SK-N-SH (cell line): ENCODE measurements at regions not wholly inside any gene's neighbourhood (a gene's known extent, or its start where the extent isn't known, plus 50 kb on each side); places are given as distances from the start of the nearest gene placed in this dataset.

Experiments used
- CTCF ChIA-PET: fragments of 300-600, 350-600 bp; formaldehyde crosslinking; extraction: SDS; loops from one replicate; lab custom pipeline; 2021; lab: Yijun Ruan, JAX
- POLR2A ChIA-PET: fragments of 350-600 bp; sonication (Branson Sonifier 250); formaldehyde crosslinking; extraction: SDS; loops from one replicate; lab custom pipeline; 2020; ENCODE audit warnings: antibody characterized with exemption, inconsistent platforms; lab: Yijun Ruan, JAX
- DNase-seq: peaks from one replicate; pipeline ENCODE4 v3.0.0; 2012
- H2AFZ ChIP-seq: fragments of 200-600 bp; sonication (generic); 2 replicates; pipeline ENCODE4 v1.8.1; 2016; ENCODE audit warnings: antibody characterized with exemption, mild to moderate bottlenecking, low read depth
- H3F3A ChIP-seq: fragments of 200-600 bp; sonication (generic); replicated peaks from 2 replicates; pipeline ENCODE3; 2016; ENCODE audit warnings: antibody characterized with exemption, mild to moderate bottlenecking; ENCODE audit not compliant: insufficient read depth
- H3K27ac ChIP-seq, 2 experiments: fragments of 200-500 bp in 1 of 2; fragments of 200-600 bp in 1 of 2; sonication (Bioruptor generic) in 1 of 2; sonication (generic), shearing (Covaris generic) in 1 of 2; 2 replicates each; pipeline versions ENCODE4 v1.5.1 to v1.6.1; 2014 to 2016; ENCODE audit warnings: low read depth in 2 of 2, inconsistent platforms in 1 of 2, low read length in 1 of 2, mild to moderate bottlenecking in 1 of 2, mixed read lengths in 1 of 2
- H3K27me3 ChIP-seq: fragments of 200-600 bp; sonication (generic), shearing (Covaris generic); 2 replicates; pipeline ENCODE4 v1.6.1; 2016; ENCODE audit warnings: mixed run types; ENCODE audit not compliant: insufficient read depth
- H3K36me3 ChIP-seq, 2 experiments: fragments of 200-500 bp in 1 of 2; fragments of 200-600 bp in 1 of 2; sonication (Bioruptor generic) in 1 of 2; sonication (generic) in 1 of 2; replicated peaks in 1 of 2; 2 replicates each; pipeline versions ENCODE3 to v1.5.1; 2014 to 2016; ENCODE audit warnings: low read length in 1 of 2, mild to moderate bottlenecking in 1 of 2; ENCODE audit not compliant: insufficient read depth in 2 of 2, control insufficient read depth in 1 of 2
- H3K4me1 ChIP-seq, 2 experiments: fragments of 200-500 bp in 1 of 2; fragments of 200-600 bp in 1 of 2; sonication (Bioruptor generic) in 1 of 2; sonication (generic), shearing (Covaris generic) in 1 of 2; 2 replicates each; pipeline versions ENCODE4 v1.5.1 to v1.6.1; 2014 to 2016; ENCODE audit warnings: low read depth in 1 of 2, low read length in 1 of 2, mixed run types in 1 of 2; ENCODE audit not compliant: insufficient read depth in 2 of 2, control insufficient read depth in 1 of 2
- H3K4me2 ChIP-seq: fragments of 200-600 bp; sonication (generic), shearing (Covaris generic); 2 replicates; pipeline ENCODE4 v1.6.1; 2017; ENCODE audit warnings: mixed run types
- H3K4me3 ChIP-seq, 2 experiments: fragments of 200-500 bp in 1 of 2; fragments of 200-600 bp in 1 of 2; sonication (Bioruptor generic) in 1 of 2; sonication (generic), shearing (Covaris generic) in 1 of 2; 2 replicates each; pipeline versions ENCODE4 v1.5.1 to v1.8.1; 2014 to 2016; ENCODE audit warnings: low read depth in 2 of 2, inconsistent platforms in 1 of 2, low read length in 1 of 2, mild to moderate bottlenecking in 1 of 2, mixed read lengths in 1 of 2, moderate library complexity in 1 of 2
- H3K79me2 ChIP-seq: fragments of 200-600 bp; sonication (generic); 2 replicates; pipeline ENCODE4 v1.8.1; 2017; ENCODE audit warnings: mild to moderate bottlenecking; ENCODE audit not compliant: insufficient read depth
- H3K9ac ChIP-seq: fragments of 200-600 bp; sonication (generic); 2 replicates; pipeline ENCODE4 v1.6.1; 2017; ENCODE audit warnings: mixed run types
- H3K9me2 ChIP-seq: fragments of 200-600 bp; sonication (generic); 2 replicates; pipeline ENCODE4 v1.6.1; 2017; ENCODE audit warnings: mixed run types
- H3K9me3 ChIP-seq: fragments of 200-600 bp; sonication (generic); 2 replicates; pipeline ENCODE4 v1.6.1; 2017; ENCODE audit warnings: mixed run types, mild to moderate bottlenecking, moderate library complexity
- H4K20me1 ChIP-seq: fragments of 200-600 bp; sonication (generic); 2 replicates; pipeline ENCODE4 v1.6.1; 2017; ENCODE audit warnings: mild to moderate bottlenecking, mixed run types; ENCODE audit not compliant: insufficient read depth
- CTCF ChIP-seq: fragments of 200-600 bp; sonication (generic); IDR thresholded peaks from 2 replicates; pipeline ENCODE4 v1.6.1; 2017; ENCODE audit warnings: antibody characterized with exemption, mild to moderate bottlenecking, moderate library complexity
- EP300 ChIP-seq, 2 experiments: IDR thresholded peaks; 2 replicates each; pipeline versions ENCODE4 v1.4.0 to v1.6.1; 2012; ENCODE audit warnings: borderline replicate concordance in 1 of 2, low read depth in 1 of 2, low read length in 1 of 2
- EZH2phosphoT487 ChIP-seq: fragments of 200-600 bp; sonication (generic); IDR thresholded peaks from 2 replicates; pipeline ENCODE4 v1.6.1; 2017; ENCODE audit warnings: low read depth, mixed run types, mild to moderate bottlenecking, antibody characterized with exemption, moderate library complexity, borderline replicate concordance
- FOXJ3 ChIP-seq: sonication (generic); formaldehyde crosslinking; IDR thresholded peaks from 2 replicates; pipeline ENCODE4 v1.5.1; 2020; ENCODE audit warnings: mild to moderate bottlenecking, missing genetic modification reagents
- GABPA ChIP-seq: IDR thresholded peaks from 2 replicates; pipeline ENCODE4 v1.4.0; 2012; ENCODE audit warnings: low read depth, mild to moderate bottlenecking
- GATA2 ChIP-seq: sonication (generic); formaldehyde crosslinking; IDR thresholded peaks from 2 replicates; pipeline ENCODE4 v1.5.0; 2020; ENCODE audit warnings: mild to moderate bottlenecking, missing genetic modification reagents
- JUND ChIP-seq: IDR thresholded peaks from 2 replicates; pipeline ENCODE4 v1.4.0; 2012
- MAX ChIP-seq: IDR thresholded peaks from 2 replicates; pipeline ENCODE4 v1.4.0; 2012; ENCODE audit warnings: low read depth
- MEF2A ChIP-seq: IDR thresholded peaks from 2 replicates; pipeline ENCODE4 v1.4.0; 2012; ENCODE audit warnings: low read depth, borderline replicate concordance
- NFIC ChIP-seq: IDR thresholded peaks from 2 replicates; pipeline ENCODE4 v1.4.0; 2012; ENCODE audit warnings: borderline replicate concordance
- NRF1 ChIP-seq: IDR thresholded peaks from 2 replicates; pipeline ENCODE4 v1.6.1; 2012; ENCODE audit warnings: low read depth, mild to moderate bottlenecking, low read length
- POLR2AphosphoS5 ChIP-seq: IDR thresholded peaks from 2 replicates; pipeline ENCODE4 v1.6.1; 2012; ENCODE audit warnings: low read depth, low read length
- RAD21 ChIP-seq: IDR thresholded peaks from 2 replicates; pipeline ENCODE4 v1.6.1; 2012; ENCODE audit warnings: mild to moderate bottlenecking, low read length
- RCOR1 ChIP-seq: fragments of 150-350 bp; IDR thresholded peaks from 2 replicates; pipeline ENCODE4 v1.6.1; 2017; ENCODE audit warnings: antibody characterized with exemption, low read length
- SIN3A ChIP-seq: IDR thresholded peaks from 2 replicates; pipeline ENCODE4 v1.6.1; 2012; ENCODE audit warnings: low read depth, mild to moderate bottlenecking, low read length, moderate library complexity, borderline replicate concordance
- SMC3 ChIP-seq: IDR thresholded peaks from 2 replicates; pipeline ENCODE4 v1.6.1; 2012; ENCODE audit warnings: low read depth, low read length, improper control_type of control experiment
- TCF12 ChIP-seq: IDR thresholded peaks from 2 replicates; pipeline ENCODE4 v1.4.0; 2012
- USF1 ChIP-seq: IDR thresholded peaks from 2 replicates; pipeline ENCODE4 v1.4.0; 2012; ENCODE audit warnings: low read depth, borderline replicate concordance
- YY1 ChIP-seq: IDR thresholded peaks from 2 replicates; pipeline ENCODE4 v1.4.0; 2012; ENCODE audit warnings: low read depth, mild to moderate bottlenecking
- WGBS: methylation state at CpG from one replicate; pipeline ENCODE4 v1.1.6; 2017; ENCODE audit warnings: low lambda C conversion rate; 5-methylcytosine and 5-hydroxymethylcytosine counted together
- TF ChIP-seq, protein P1 (sequence below): fragments of 150-350 bp; IDR thresholded peaks from 2 replicates; pipeline ENCODE4 v1.6.1; 2017; ENCODE audit warnings: antibody characterized with exemption, low read length, low read depth, borderline replicate concordance

GRCh38 chr17:72454342-72454741 lies 333.5 kb downstream of the SOX9 start:
- Histone ChIP-seq H3F3A (no peaks in the 10 kb centered on the region), H3K9me2 (no peaks in the 10 kb centered on the region), H4K20me1 (no peaks in the 10 kb centered on the region), H3K9ac (no peak overlapping the region), H3K4me1 (peaks cover 0 to 6% of the 10 kb centered on the region in 2 experiments; a peak in 1 of 4 replicates), H3K36me3 (no peaks in the 10 kb centered on the region), H3K9me3 (no peaks in the 10 kb centered on the region), H2AFZ (no peak overlapping the region), H3K4me2 (no peak overlapping the region), H3K27me3 (no peaks in the 10 kb centered on the region), H3K4me3 (no peak overlapping the region), H3K79me2 (peaks cover 13% of the 10 kb centered on the region), H3K27ac (no peak overlapping the region)
- ChIA-PET CTCF (interaction anchor here (0.8 kb wide), 1 partner anchor 23 kb away, joined by 3 read pairs; no protein-coding TSS in a partner anchor), POLR2A (no interaction called here)
- TF ChIP-seq JUND (no peak), RAD21 (no peak), SMC3 (no peak), GABPA (no peak), GATA2 (CRISPR knock-in tag) (no peak), MAX (no peak), FOXJ3 (no peak), CTCF (no peak), RCOR1 (no peak), MEF2A (no peak), POLR2AphosphoS5 (no peak), YY1 (no peak), SIN3A (no peak), USF1 (no peak), NFIC (no peak), EP300 (IDR thresholded peaks at IDR 0.05; ENCODE audit: borderline replicate concordance in 1 of 2, low read depth in 1 of 2, low read length in 1 of 2) (no peak), NRF1 (no peak), EZH2phosphoT487 (no peak), TCF12 (no peak)
- TF ChIP-seq, protein P1, sequence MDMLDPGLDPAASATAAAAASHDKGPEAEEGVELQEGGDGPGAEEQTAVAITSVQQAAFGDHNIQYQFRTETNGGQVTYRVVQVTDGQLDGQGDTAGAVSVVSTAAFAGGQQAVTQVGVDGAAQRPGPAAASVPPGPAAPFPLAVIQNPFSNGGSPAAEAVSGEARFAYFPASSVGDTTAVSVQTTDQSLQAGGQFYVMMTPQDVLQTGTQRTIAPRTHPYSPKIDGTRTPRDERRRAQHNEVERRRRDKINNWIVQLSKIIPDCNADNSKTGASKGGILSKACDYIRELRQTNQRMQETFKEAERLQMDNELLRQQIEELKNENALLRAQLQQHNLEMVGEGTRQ: no peak
- WGBS: 96% methylated on average over 4 of the region's 4 CpGs
- no peak for DNase-seq
